Loucy (cell line): ENCODE measurements at regions not wholly inside any gene's neighbourhood (a gene's known extent, or its start where the extent isn't known, plus 50 kb on each side); places are given as distances from the start of the nearest gene placed in this dataset.
"Not testable (repeated sequence)": the region's sequence is repeated elsewhere in the genome, so short reads cannot be mapped to it uniquely, and the experiment has no call there.

Source experiments
- H2AFZ ChIP-seq: fragments of 200-600 bp; sonication (generic); 2 replicates; pipeline ENCODE4 v1.6.0; 2016; ENCODE audit warnings: antibody characterized with exemption, mild to moderate bottlenecking, low read length, moderate library complexity
- H3F3A ChIP-seq: fragments of 200-600 bp; 2 replicates; pipeline ENCODE4 v1.6.0; 2016; ENCODE audit warnings: antibody characterized with exemption, low read depth, mild to moderate bottlenecking
- H3K27me3 ChIP-seq: fragments of 200-600 bp; sonication (generic); 2 replicates; pipeline ENCODE4 v1.6.1; 2014; ENCODE audit warnings: low read length, mild to moderate bottlenecking; ENCODE audit not compliant: insufficient read depth, poor library complexity, severe bottlenecking
- H3K36me3 ChIP-seq: fragments of 200-600 bp; sonication (generic); 2 replicates; pipeline ENCODE4 v1.6.1; 2016; ENCODE audit warnings: low read length; ENCODE audit not compliant: insufficient read depth
- H3K4me1 ChIP-seq: fragments of 200-600 bp; sonication (generic); 2 replicates; pipeline ENCODE4 v1.5.1; 2014; ENCODE audit warnings: low read length, mild to moderate bottlenecking; ENCODE audit not compliant: insufficient read depth, poor library complexity, severe bottlenecking
- H3K4me2 ChIP-seq: fragments of 200-600 bp; sonication (generic); 2 replicates; pipeline ENCODE4 v1.6.0; 2014; ENCODE audit warnings: antibody characterized with exemption, low read length, low read depth, mild to moderate bottlenecking; ENCODE audit not compliant: poor library complexity, severe bottlenecking
- H3K4me3 ChIP-seq: fragments of 200-600 bp; sonication (generic); 2 replicates; pipeline ENCODE4 v1.5.1; 2014; ENCODE audit warnings: low read length, mild to moderate bottlenecking, mixed read lengths; ENCODE audit not compliant: poor library complexity, severe bottlenecking
- H3K79me2 ChIP-seq: fragments of 200-600 bp; sonication (generic); 2 replicates; pipeline ENCODE4 v1.6.1; 2014; ENCODE audit warnings: low read length; ENCODE audit not compliant: insufficient read depth
- H3K9ac ChIP-seq: fragments of 200-600 bp; sonication (generic); 2 replicates; pipeline ENCODE4 v1.6.0; 2014; ENCODE audit warnings: mild to moderate bottlenecking, low read depth, low read length, moderate library complexity; ENCODE audit not compliant: poor library complexity, severe bottlenecking
- H3K9me2 ChIP-seq: fragments of 200-600 bp; sonication (generic); replicated peaks from 2 replicates; pipeline ENCODE4 v1.6.1; 2016; ENCODE audit warnings: low read depth, low read length, mixed read lengths
- H3K9me3 ChIP-seq: fragments of 200-600 bp; sonication (generic); 2 replicates; pipeline ENCODE4 v1.6.1; 2014; ENCODE audit warnings: mild to moderate bottlenecking, antibody characterized with exemption, low read length, low read depth; ENCODE audit not compliant: insufficient read depth
- H4K20me1 ChIP-seq: fragments of 200-600 bp; sonication (generic); 2 replicates; pipeline ENCODE4 v1.6.0; 2014; ENCODE audit warnings: antibody characterized with exemption, low read length, mild to moderate bottlenecking; ENCODE audit not compliant: insufficient read depth, poor library complexity, severe bottlenecking
- CTCF ChIP-seq: fragments of 200-600 bp; sonication (generic); conservative IDR thresholded peaks from 2 replicates; pipeline ENCODE4 v1.5.1; 2014; ENCODE audit warnings: mild to moderate bottlenecking, antibody characterized with exemption, low read length
- EZH2phosphoT487 ChIP-seq: fragments of 200-600 bp; IDR thresholded peaks from 2 replicates; pipeline ENCODE4 v1.6.1; 2018; ENCODE audit warnings: antibody characterized with exemption, mild to moderate bottlenecking, moderate library complexity, borderline replicate concordance

- Histone ChIP-seq H2AFZ (no peak overlapping the region), H3F3A (no peaks in the 10 kb centered on the region), H3K4me2 (no peak overlapping the region), H3K79me2 (no peaks in the 10 kb centered on the region), H3K9me3 (no peaks in the 10 kb centered on the region), H3K36me3 (no peaks in the 10 kb centered on the region), H3K9me2 (no peaks in the 10 kb centered on the region), H3K4me1 (no peaks in the 10 kb centered on the region), H3K27me3 (no peaks in the 10 kb centered on the region), H4K20me1 (no peaks in the 10 kb centered on the region), H3K9ac (no peak overlapping the region), H3K4me3 (no peak overlapping the region)
- TF ChIP-seq EZH2phosphoT487 (no peak), CTCF (no peak)
Observed at GRCh38 chr6:102761872-102762271, 1368.4 kb downstream of the GRIK2 start.

GRCh38 chr6:102759415-102759814 lies 1365.9 kb downstream of the GRIK2 start:
- TF ChIP-seq EZH2phosphoT487 (no peak), CTCF (no peak)
- Histone ChIP-seq H3K4me1 (no peaks in the 10 kb centered on the region), H3K36me3 (no peaks in the 10 kb centered on the region), H3K9ac (no peak overlapping the region), H2AFZ (no peak overlapping the region), H3F3A (no peaks in the 10 kb centered on the region), H3K9me3 (no peaks in the 10 kb centered on the region), H3K9me2 (no peaks in the 10 kb centered on the region), H3K27me3 (no peaks in the 10 kb centered on the region), H3K79me2 (no peaks in the 10 kb centered on the region), H3K4me3 (no peak overlapping the region), H4K20me1 (no peaks in the 10 kb centered on the region), H3K4me2 (no peak overlapping the region)

- H3K4me3 ChIP-seq, H2AFZ ChIP-seq, H3K4me1 ChIP-seq, H3K4me2 ChIP-seq, H3K79me2 ChIP-seq, H4K20me1 ChIP-seq, H3K27me3 ChIP-seq, H3K36me3 ChIP-seq, H3F3A ChIP-seq, H3K9me3 ChIP-seq, H3K9me2 ChIP-seq, H3K9ac ChIP-seq: not testable (repeated sequence)
Observed at GRCh38 chr6:102758536-102758935, 1365.0 kb downstream of the GRIK2 start.

GRCh38 chr6:102749210-102749971 lies 1355.9 kb downstream of the GRIK2 start:
- no peak for TF ChIP-seq EZH2phosphoT487
- no peak for TF ChIP-seq CTCF
- no peak overlapping the region for H3K4me2 ChIP-seq
- no peak overlapping the region for H2AFZ ChIP-seq
- H4K20me1 ChIP-seq: no peaks in the 10 kb centered on the region
- H3K9me3 ChIP-seq: no peaks in the 10 kb centered on the region
- no peaks in the 10 kb centered on the region for H3K79me2 ChIP-seq
- H3K27me3 ChIP-seq: no peaks in the 10 kb centered on the region
- H3K9me2 ChIP-seq: no peaks in the 10 kb centered on the region
- H3F3A ChIP-seq: no peaks in the 10 kb centered on the region
- H3K4me1 ChIP-seq: no peaks in the 10 kb centered on the region
- H3K4me3 ChIP-seq: no peak overlapping the region
- no peaks in the 10 kb centered on the region for H3K36me3 ChIP-seq
- no peak overlapping the region for H3K9ac ChIP-seq
